ENCODE measurements at regions not wholly inside any gene's neighbourhood (a gene's known extent, or its start where the extent isn't known, plus 50 kb on each side); places are given as distances from the start of the nearest gene placed in this dataset.
"Not testable (repeated sequence)": the region's sequence is repeated elsewhere in the genome, so short reads cannot be mapped to it uniquely, and the experiment has no call there.

DNA sequence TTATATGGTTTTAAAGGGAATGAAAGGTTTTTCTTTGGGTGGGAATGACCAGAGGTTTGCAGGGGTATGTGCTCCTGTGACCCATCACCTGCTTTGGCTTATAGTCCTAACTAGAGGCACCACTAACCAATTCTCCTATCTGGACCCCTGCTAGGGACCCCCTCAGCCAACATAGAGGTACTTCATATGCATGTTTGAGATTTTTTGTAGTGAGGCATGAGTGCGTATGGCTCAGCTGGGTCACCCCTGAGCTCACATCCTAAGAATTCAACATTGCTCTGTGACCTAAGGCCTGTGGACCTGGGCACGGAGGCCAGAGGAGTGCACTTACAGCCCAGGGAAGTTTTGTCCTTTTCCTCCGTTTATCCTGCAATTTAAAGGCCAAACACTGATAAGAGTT, 68.4 kb upstream of the EEF1E1 start:
- Histone ChIP-seq H3K27me3 (ENCODE audit: insufficient read depth, low read length) (peaks cover 2% of the 10 kb centered on the region), H3K4me3 (ENCODE audit: insufficient read depth, low read depth, low read length) (no peak overlapping the region), H3K4me2 (ENCODE audit: low read length) (no peak overlapping the region), H4K20me1 (ENCODE audit: insufficient read depth, low read length) (no peaks in the 10 kb centered on the region), H3K27ac (ENCODE audit: low read depth, low read length) (no peak overlapping the region), H3K9ac (ENCODE audit: low read length) (no peak overlapping the region), H3K79me2 (ENCODE audit: insufficient read depth, low read length) (no peaks in the 10 kb centered on the region), H3K9me3 (ENCODE audit: insufficient read depth, low read depth, low read length) (no peaks in the 10 kb centered on the region), H3K4me1 (ENCODE audit: insufficient read depth, low read length) (peaks cover 5% of the 10 kb centered on the region), H2AFZ (ENCODE audit: low read depth, low read length) (no peak overlapping the region), H3K36me3 (ENCODE audit: insufficient read depth, low read length) (no peaks in the 10 kb centered on the region)
- Mint-ChIP-seq H3K4me1 (ENCODE audit: low read depth, unreplicated experiment) (peaks cover 18% of the 10 kb centered on the region), H3K27ac (ENCODE audit: unreplicated experiment) (peak overlapping the region; percentile 31), H3K27me3 (ENCODE audit: low read depth, unreplicated experiment) (no peaks in the 10 kb centered on the region), H3K9me3 (ENCODE audit: unreplicated experiment) (peaks cover 2% of the 10 kb centered on the region), H3K36me3 (ENCODE audit: low read depth, unreplicated experiment) (no peaks in the 10 kb centered on the region), H3K4me3 (ENCODE audit: unreplicated experiment) (no peak overlapping the region)
- TF ChIP-seq, protein P1, sequence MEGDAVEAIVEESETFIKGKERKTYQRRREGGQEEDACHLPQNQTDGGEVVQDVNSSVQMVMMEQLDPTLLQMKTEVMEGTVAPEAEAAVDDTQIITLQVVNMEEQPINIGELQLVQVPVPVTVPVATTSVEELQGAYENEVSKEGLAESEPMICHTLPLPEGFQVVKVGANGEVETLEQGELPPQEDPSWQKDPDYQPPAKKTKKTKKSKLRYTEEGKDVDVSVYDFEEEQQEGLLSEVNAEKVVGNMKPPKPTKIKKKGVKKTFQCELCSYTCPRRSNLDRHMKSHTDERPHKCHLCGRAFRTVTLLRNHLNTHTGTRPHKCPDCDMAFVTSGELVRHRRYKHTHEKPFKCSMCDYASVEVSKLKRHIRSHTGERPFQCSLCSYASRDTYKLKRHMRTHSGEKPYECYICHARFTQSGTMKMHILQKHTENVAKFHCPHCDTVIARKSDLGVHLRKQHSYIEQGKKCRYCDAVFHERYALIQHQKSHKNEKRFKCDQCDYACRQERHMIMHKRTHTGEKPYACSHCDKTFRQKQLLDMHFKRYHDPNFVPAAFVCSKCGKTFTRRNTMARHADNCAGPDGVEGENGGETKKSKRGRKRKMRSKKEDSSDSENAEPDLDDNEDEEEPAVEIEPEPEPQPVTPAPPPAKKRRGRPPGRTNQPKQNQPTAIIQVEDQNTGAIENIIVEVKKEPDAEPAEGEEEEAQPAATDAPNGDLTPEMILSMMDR (IDR thresholded peaks at IDR 0.05; ENCODE audit: insufficient read depth, low read depth, low read length), result no peak
- no peak for TF ChIP-seq EZH2 (IDR thresholded peaks at IDR 0.05; ENCODE audit: insufficient read depth, low read length)
- FAIRE-seq (no peak), DNase-seq (ENCODE audit: low read depth) (no peak)

DNA sequence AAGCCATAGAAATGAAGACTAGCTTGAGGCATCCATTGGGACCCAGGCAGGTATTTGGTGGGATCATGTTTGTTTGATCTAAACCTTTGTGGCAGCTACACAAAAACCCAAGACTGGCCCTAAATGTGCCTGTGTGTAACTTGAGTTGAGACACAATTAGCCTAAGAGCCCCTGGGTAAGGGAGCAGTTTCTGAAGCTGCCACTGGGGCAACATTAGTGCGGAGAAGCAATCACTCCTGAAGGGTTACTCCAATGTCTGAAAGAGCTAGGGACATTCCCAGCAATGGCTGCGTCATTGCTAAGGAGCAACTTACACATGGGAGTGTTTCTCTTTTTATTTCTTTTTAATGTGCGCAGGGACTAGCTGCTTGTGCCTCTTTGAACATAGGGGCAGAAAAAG, 67.9 kb upstream of the EEF1E1 start:
- TF ChIP-seq EZH2 (IDR thresholded peaks at IDR 0.05; ENCODE audit: insufficient read depth, low read length), result no peak
- TF ChIP-seq, protein P1 (IDR thresholded peaks at IDR 0.05; ENCODE audit: insufficient read depth, low read depth, low read length), result no peak
- Histone ChIP-seq H3K79me2 (ENCODE audit: insufficient read depth, low read length) (no peaks in the 10 kb centered on the region), H3K27ac (ENCODE audit: low read depth, low read length) (no peak overlapping the region), H3K9me3 (ENCODE audit: insufficient read depth, low read depth, low read length) (no peaks in the 10 kb centered on the region), H3K9ac (ENCODE audit: low read length) (no peak overlapping the region), H2AFZ (ENCODE audit: low read depth, low read length) (no peak overlapping the region), H4K20me1 (ENCODE audit: insufficient read depth, low read length) (no peaks in the 10 kb centered on the region), H3K27me3 (ENCODE audit: insufficient read depth, low read length) (peaks cover 2% of the 10 kb centered on the region), H3K36me3 (ENCODE audit: insufficient read depth, low read length) (no peaks in the 10 kb centered on the region), H3K4me3 (ENCODE audit: insufficient read depth, low read depth, low read length) (no peak overlapping the region), H3K4me1 (ENCODE audit: insufficient read depth, low read length) (peaks cover 5% of the 10 kb centered on the region), H3K4me2 (ENCODE audit: low read length) (no peak overlapping the region)
- Mint-ChIP-seq H3K36me3 (ENCODE audit: low read depth, unreplicated experiment) (no peaks in the 10 kb centered on the region), H3K9me3 (ENCODE audit: unreplicated experiment) (peaks cover 2% of the 10 kb centered on the region), H3K27me3 (ENCODE audit: low read depth, unreplicated experiment) (no peaks in the 10 kb centered on the region), H3K4me1 (ENCODE audit: low read depth, unreplicated experiment) (peaks cover 16% of the 10 kb centered on the region), H3K27ac (ENCODE audit: unreplicated experiment) (no peak overlapping the region), H3K4me3 (ENCODE audit: unreplicated experiment) (no peak overlapping the region)
- DNase-seq (ENCODE audit: low read depth) (no peak), FAIRE-seq (no peak)

DNA sequence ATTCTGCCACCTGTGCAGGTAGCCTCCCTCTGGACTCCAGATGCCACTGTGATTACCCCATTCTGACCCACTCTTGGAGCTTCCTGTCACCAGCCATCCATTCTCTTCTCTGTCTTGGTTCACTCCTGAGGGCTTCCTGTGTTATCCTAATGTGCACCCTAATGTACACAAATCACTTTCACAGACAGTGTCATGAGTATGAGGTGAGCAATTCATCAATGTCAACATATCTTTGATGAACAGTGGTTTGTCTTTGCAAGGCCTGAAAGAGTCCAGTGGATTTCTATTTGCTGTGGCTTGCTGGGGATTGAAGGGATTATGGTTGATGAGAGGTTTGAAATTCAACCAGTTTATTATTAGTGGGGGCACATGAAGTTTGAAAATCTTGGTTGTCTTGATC, 63.8 kb upstream of the EEF1E1 start:
- H3K9me3 Mint-ChIP-seq (ENCODE audit: unreplicated experiment), result peaks cover 1% of the 10 kb centered on the region
- H3K4me3 ChIP-seq (ENCODE audit: insufficient read depth, low read depth, low read length), result no peak overlapping the region
- H3K4me1 ChIP-seq (ENCODE audit: insufficient read depth, low read length), result no peaks in the 10 kb centered on the region
- H3K27ac ChIP-seq (ENCODE audit: low read depth, low read length), result no peak overlapping the region
- H2AFZ ChIP-seq (ENCODE audit: low read depth, low read length), result no peak overlapping the region
- peaks cover 2% of the 10 kb centered on the region for H3K27me3 ChIP-seq (ENCODE audit: insufficient read depth, low read length)
- H3K79me2 ChIP-seq (ENCODE audit: insufficient read depth, low read length), result no peaks in the 10 kb centered on the region
- H3K27me3 Mint-ChIP-seq (ENCODE audit: low read depth, unreplicated experiment), result no peaks in the 10 kb centered on the region
- H3K9me3 ChIP-seq (ENCODE audit: insufficient read depth, low read depth, low read length), result no peaks in the 10 kb centered on the region
- H3K4me1 Mint-ChIP-seq (ENCODE audit: low read depth, unreplicated experiment), result peaks cover 7% of the 10 kb centered on the region
- no peak overlapping the region for H3K9ac ChIP-seq (ENCODE audit: low read length)
- H3K36me3 ChIP-seq (ENCODE audit: insufficient read depth, low read length), result no peaks in the 10 kb centered on the region
- H3K4me3 Mint-ChIP-seq (ENCODE audit: unreplicated experiment), result no peak overlapping the region
- H3K27ac Mint-ChIP-seq (ENCODE audit: unreplicated experiment), result no peak overlapping the region
- H4K20me1 ChIP-seq (ENCODE audit: insufficient read depth, low read length), result no peaks in the 10 kb centered on the region
- peaks cover 2% of the 10 kb centered on the region for H3K36me3 Mint-ChIP-seq (ENCODE audit: low read depth, unreplicated experiment)
- no peak for DNase-seq (ENCODE audit: low read depth)
- H3K4me2 ChIP-seq (ENCODE audit: low read length), result no peak overlapping the region
- no peak for FAIRE-seq
- TF ChIP-seq, protein P1 (IDR thresholded peaks at IDR 0.05; ENCODE audit: insufficient read depth, low read depth, low read length), result no peak
- no peak for TF ChIP-seq EZH2 (IDR thresholded peaks at IDR 0.05; ENCODE audit: insufficient read depth, low read length)

DNA sequence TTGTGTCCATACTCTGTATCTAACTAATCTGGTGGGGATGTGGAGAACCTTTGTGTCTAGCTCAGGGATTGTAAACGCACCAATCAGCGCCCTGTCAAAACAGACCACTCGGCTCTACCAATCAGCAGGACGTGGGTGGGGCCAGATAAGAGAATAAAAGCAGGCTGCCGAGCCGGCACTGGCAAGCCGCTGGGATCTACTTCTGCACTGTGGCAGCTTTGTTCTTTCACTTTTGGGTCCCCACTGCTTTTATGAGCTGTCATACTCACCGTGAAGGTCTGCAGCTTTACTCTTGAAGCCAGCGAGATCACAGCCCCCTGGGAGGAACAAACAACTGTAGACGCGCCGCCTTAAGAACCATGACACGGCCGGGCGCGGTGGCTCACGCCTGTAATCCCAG, 62.7 kb upstream of the EEF1E1 start:
- not testable (repeated sequence) for H3K9ac ChIP-seq (ENCODE audit: low read length); H3K9me3 Mint-ChIP-seq (ENCODE audit: unreplicated experiment); H3K27ac ChIP-seq (ENCODE audit: low read depth, low read length); H3K36me3 ChIP-seq (ENCODE audit: insufficient read depth, low read length); H3K27ac Mint-ChIP-seq (ENCODE audit: unreplicated experiment); H3K4me1 ChIP-seq (ENCODE audit: insufficient read depth, low read length); H3K27me3 Mint-ChIP-seq (ENCODE audit: low read depth, unreplicated experiment); H3K27me3 ChIP-seq (ENCODE audit: insufficient read depth, low read length); H3K4me3 ChIP-seq (ENCODE audit: insufficient read depth, low read depth, low read length); H3K4me1 Mint-ChIP-seq (ENCODE audit: low read depth, unreplicated experiment); DNase-seq (ENCODE audit: low read depth); H3K79me2 ChIP-seq (ENCODE audit: insufficient read depth, low read length); H3K4me3 Mint-ChIP-seq (ENCODE audit: unreplicated experiment); H4K20me1 ChIP-seq (ENCODE audit: insufficient read depth, low read length); H3K4me2 ChIP-seq (ENCODE audit: low read length); H2AFZ ChIP-seq (ENCODE audit: low read depth, low read length); H3K9me3 ChIP-seq (ENCODE audit: insufficient read depth, low read depth, low read length); FAIRE-seq; H3K36me3 Mint-ChIP-seq (ENCODE audit: low read depth, unreplicated experiment)

All from astrocyte (in vitro differentiated cells and primary cell).